ENCODE measurements at regions not wholly inside any gene's neighbourhood (a gene's known extent, or its start where the extent isn't known, plus 50 kb on each side); places are given as distances from the start of the nearest gene placed in this dataset.
A peak's percentile ranks its signal among the peaks of the same experiment; 100 is the strongest.

GRCh38 chr15:72962054-72962702 lies 90.1 kb upstream of the NEO1 start:
- H3K4me3 ChIP-seq (ENCODE audit: low read depth, low read length) = no peak overlapping the region
- TF ChIP-seq CTCF (IDR thresholded peaks at IDR 0.05; ENCODE audit: control insufficient read depth, extremely low read depth, insufficient read depth) = no peak
- no peak for DNase-seq (ENCODE audit: low read depth)

- no peak overlapping the region for H3K4me3 ChIP-seq (ENCODE audit: low read depth, low read length)
- DNase-seq (ENCODE audit: low read depth) = peak; percentile 32
- no peak for TF ChIP-seq CTCF (IDR thresholded peaks at IDR 0.05; ENCODE audit: control insufficient read depth, extremely low read depth, insufficient read depth)
Observed at GRCh38 chr15:72961346-72961745, 90.9 kb upstream of the NEO1 start.

- no peak for TF ChIP-seq CTCF (IDR thresholded peaks at IDR 0.05; ENCODE audit: control insufficient read depth, extremely low read depth, insufficient read depth)
- DNase-seq (ENCODE audit: low read depth) = no peak
Observed at GRCh38 chr15:72958634-72959033, 93.6 kb upstream of the NEO1 start.

GRCh38 chr15:72953306-72953705 lies 99.0 kb upstream of the NEO1 start:
- no peak for TF ChIP-seq CTCF (IDR thresholded peaks at IDR 0.05; ENCODE audit: control insufficient read depth, extremely low read depth, insufficient read depth)
- DNase-seq (ENCODE audit: low read depth) = no peak
- H3K4me3 ChIP-seq (ENCODE audit: low read depth, low read length) = no peak overlapping the region

More at GRCh38 chr15:72958634-72959033, 93.6 kb upstream of the NEO1 start:
- no peak overlapping the region for H3K4me3 ChIP-seq (ENCODE audit: low read depth, low read length)

- no peak overlapping the region for H3K4me3 ChIP-seq (ENCODE audit: low read depth, low read length)
- no peak for TF ChIP-seq CTCF (IDR thresholded peaks at IDR 0.05; ENCODE audit: control insufficient read depth, extremely low read depth, insufficient read depth)
- DNase-seq (ENCODE audit: low read depth) = no peak
Observed at GRCh38 chr15:72952151-72952550, 100.1 kb upstream of the NEO1 start.

- no peak for TF ChIP-seq CTCF (IDR thresholded peaks at IDR 0.05; ENCODE audit: control insufficient read depth, extremely low read depth, insufficient read depth)
- no peak for DNase-seq (ENCODE audit: low read depth)
- no peak overlapping the region for H3K4me3 ChIP-seq (ENCODE audit: low read depth, low read length)
Observed at GRCh38 chr15:72948662-72949061, 103.6 kb upstream of the NEO1 start.

GRCh38 chr15:72947709-72948108 lies 104.6 kb upstream of the NEO1 start:
- TF ChIP-seq CTCF (IDR thresholded peaks at IDR 0.05; ENCODE audit: control insufficient read depth, extremely low read depth, insufficient read depth) = no peak
- no peak overlapping the region for H3K4me3 ChIP-seq (ENCODE audit: low read depth, low read length)
- no peak for DNase-seq (ENCODE audit: low read depth)

All from LNCaP clone FGC (cell line).